Natural killer cell (primary cell): ENCODE measurements at regions not wholly inside any gene's neighbourhood (a gene's known extent, or its start where the extent isn't known, plus 50 kb on each side); places are given as distances from the start of the nearest gene placed in this dataset.

Source experiments
- ATAC-seq, 3 donors: fragments of 150-1000 bp in 2 of 3; fragments of 200-7000 bp in 1 of 3; cut with Tn5 transposase; 1 replicate in 1 of 3; 2 replicates in 2 of 3; pipeline ENCODE4 v1.10.0; 2021; ENCODE audit warnings: mild to moderate bottlenecking in 2 of 3, moderate library complexity in 2 of 3
- DNase-seq, 2 donors: peaks; one replicate each; pipeline versions ENCODE4 v3.0.0 to v3.0.0-alpha.2; 2013 to 2021; ENCODE audit warnings: mixed read lengths in 1 of 2
- H3K27ac ChIP-seq: one replicate; pipeline ENCODE4 v1.5.1; 2013; ENCODE audit warnings: mild to moderate bottlenecking, low read length
- H3K27me3 ChIP-seq: one replicate; pipeline ENCODE4 v1.6.1; 2013; ENCODE audit warnings: low read length; ENCODE audit not compliant: control insufficient read depth, insufficient read depth
- H3K36me3 ChIP-seq: one replicate; pipeline ENCODE4 v1.6.1; 2013; ENCODE audit warnings: low read length; ENCODE audit not compliant: control insufficient read depth, insufficient read depth
- H3K4me1 ChIP-seq: one replicate; pipeline ENCODE4 v1.6.1; 2013; ENCODE audit warnings: low read length; ENCODE audit not compliant: control insufficient read depth, insufficient read depth
- H3K4me3 ChIP-seq: one replicate; pipeline ENCODE4 v1.5.1; 2013; ENCODE audit warnings: low read length
- H3K9me3 ChIP-seq: one replicate; pipeline ENCODE4 v1.6.1; 2013; ENCODE audit warnings: low read length; ENCODE audit not compliant: control insufficient read depth, insufficient read depth
- H3K27ac Mint-ChIP-seq, 2 donors: one replicate each; pipeline ENCODE4 v1.8.0; 2022; ENCODE audit warnings: mild to moderate bottlenecking in 2 of 2, mixed read lengths in 2 of 2, moderate library complexity in 1 of 2
- H3K27me3 Mint-ChIP-seq, 2 donors: one replicate each; pipeline ENCODE4 v1.8.0; 2022; ENCODE audit warnings: low read depth in 2 of 2, mixed read lengths in 2 of 2
- H3K36me3 Mint-ChIP-seq: one replicate; pipeline ENCODE4 v1.8.0; 2022; ENCODE audit warnings: mixed read lengths
- H3K4me1 Mint-ChIP-seq, 2 donors: one replicate each; pipeline ENCODE4 v1.8.0; 2022; ENCODE audit warnings: mixed read lengths in 2 of 2
- H3K4me3 Mint-ChIP-seq: one replicate; pipeline ENCODE4 v1.8.0; 2022; ENCODE audit warnings: mild to moderate bottlenecking, moderate library complexity, mixed read lengths
- H3K9me3 Mint-ChIP-seq, 2 donors: one replicate each; pipeline ENCODE4 v1.8.0; 2022; ENCODE audit warnings: mixed read lengths in 2 of 2
- CTCF ChIP-seq: fragments of 200-600 bp; IDR thresholded peaks from one replicate; pipeline ENCODE4 v1.8.0; 2022; ENCODE audit warnings: antibody characterized with exemption
- WGBS: methylation state at CpG from one replicate; pipeline ENCODE4 v1.1.7; 2013; ENCODE audit warnings: missing lambda C conversion rate; ENCODE audit not compliant: insufficient coverage; 5-methylcytosine and 5-hydroxymethylcytosine counted together
- intact Hi-C: fragments of 100-400 bp; cut with micrococcal nuclease; formaldehyde crosslinking; loops from one replicate; pipeline ENCODE4 v1.14.2; 2022

- peak; percentile 52 to 57 (median 52) for ATAC-seq
- Histone ChIP-seq H3K4me3 (no peak overlapping the region), H3K27me3 (no peaks in the 10 kb centered on the region), H3K36me3 (no peaks in the 10 kb centered on the region), H3K4me1 (peaks cover 57% of the 10 kb centered on the region), H3K27ac (peak overlapping the region; percentile 37), H3K9me3 (peaks cover 7% of the 10 kb centered on the region)
- H3K9me3 Mint-ChIP-seq = peaks cover 3 to 4% of the 10 kb centered on the region in 2 donors
- WGBS = 47% methylated on average over 15 of the region's 15 CpGs
- no peak overlapping the region for H3K4me3 Mint-ChIP-seq
- H3K27ac Mint-ChIP-seq = peak overlapping the region in 1 of 2 donors; percentile 27
- intact Hi-C loops = no loop called here
- DNase-seq = no peak
- H3K27me3 Mint-ChIP-seq = no peaks in the 10 kb centered on the region
- peaks cover 34 to 50% of the 10 kb centered on the region in 2 donors for H3K4me1 Mint-ChIP-seq
- no peak for TF ChIP-seq CTCF
- peaks cover 15% of the 10 kb centered on the region for H3K36me3 Mint-ChIP-seq
Measured at GRCh38 chr2:8534729-8535468, 147.0 kb upstream of the ID2 start.

GRCh38 chr2:8535469-8535795 is 146.4 kb upstream of the ID2 start:
- Histone ChIP-seq H3K27me3 (no peaks in the 10 kb centered on the region), H3K36me3 (no peaks in the 10 kb centered on the region), H3K27ac (no peak overlapping the region), H3K4me3 (no peak overlapping the region), H3K9me3 (peaks cover 7% of the 10 kb centered on the region), H3K4me1 (peaks cover 62% of the 10 kb centered on the region)
- H3K27ac Mint-ChIP-seq = peak overlapping the region in 1 of 2 donors; percentile 82
- peaks cover 3 to 4% of the 10 kb centered on the region in 2 donors for H3K9me3 Mint-ChIP-seq
- peak in 2 of 3 donors; percentile 7 to 9 for ATAC-seq
- H3K27me3 Mint-ChIP-seq = no peaks in the 10 kb centered on the region
- no peak for DNase-seq
- peaks cover 15% of the 10 kb centered on the region for H3K36me3 Mint-ChIP-seq
- WGBS = 77% methylated on average over 9 of the region's 9 CpGs
- H3K4me1 Mint-ChIP-seq = peaks cover 39 to 54% of the 10 kb centered on the region in 2 donors
- intact Hi-C loops = no loop called here
- no peak overlapping the region for H3K4me3 Mint-ChIP-seq
- TF ChIP-seq CTCF = no peak

- peak overlapping the region; percentile 28 for H3K4me3 Mint-ChIP-seq
- peak overlapping the region in 1 of 2 donors; percentile 82 for H3K27ac Mint-ChIP-seq
- DNase-seq (no peak), ATAC-seq (peak in 2 of 3 donors; percentile 47 to 49)
- intact Hi-C loops = no loop called here
- no peak overlapping the region for H3K27ac ChIP-seq
- peaks cover 2% of the 10 kb centered on the region in 2 donors for H3K9me3 Mint-ChIP-seq
- H3K4me3 ChIP-seq = no peak overlapping the region
- peaks cover 45 to 60% of the 10 kb centered on the region in 2 donors for H3K4me1 Mint-ChIP-seq
- H3K36me3 Mint-ChIP-seq = peaks cover 12% of the 10 kb centered on the region
- no peak for TF ChIP-seq CTCF
- H3K27me3 ChIP-seq = no peaks in the 10 kb centered on the region
- H3K27me3 Mint-ChIP-seq = no peaks in the 10 kb centered on the region
- peaks cover 4% of the 10 kb centered on the region for H3K9me3 ChIP-seq
- 49% methylated on average over 19 of the region's 19 CpGs for WGBS
- H3K4me1 ChIP-seq = peaks cover 68% of the 10 kb centered on the region
- no peaks in the 10 kb centered on the region for H3K36me3 ChIP-seq
Measured at GRCh38 chr2:8535821-8536685, 145.8 kb upstream of the ID2 start.
